ENCODE measurements at regions not wholly inside any gene's neighbourhood (a gene's known extent, or its start where the extent isn't known, plus 50 kb on each side); places are given as distances from the start of the nearest gene placed in this dataset.

- Mint-ChIP-seq H3K9me3 (no peaks in the 10 kb centered on the region), H3K4me1 (peaks cover 0 to 6% of the 10 kb centered on the region in 2 donors), H3K27me3 (ENCODE audit: low read depth in 2 of 2) (peaks cover 9 to 44% of the 10 kb centered on the region in 2 donors), H3K4me3 (no peak overlapping the region), H3K27ac (no peak overlapping the region), H3K36me3 (no peaks in the 10 kb centered on the region)
- intact Hi-C loops (cut with micrococcal nuclease): no loop called here
- no peaks in the 10 kb centered on the region for H3K27me3 ChIP-seq (ENCODE audit: control insufficient read depth, insufficient read depth, low read length)
- no peaks in the 10 kb centered on the region for H3K36me3 ChIP-seq (ENCODE audit: control insufficient read depth, insufficient read depth, low read length)
- TF ChIP-seq, protein P1, sequence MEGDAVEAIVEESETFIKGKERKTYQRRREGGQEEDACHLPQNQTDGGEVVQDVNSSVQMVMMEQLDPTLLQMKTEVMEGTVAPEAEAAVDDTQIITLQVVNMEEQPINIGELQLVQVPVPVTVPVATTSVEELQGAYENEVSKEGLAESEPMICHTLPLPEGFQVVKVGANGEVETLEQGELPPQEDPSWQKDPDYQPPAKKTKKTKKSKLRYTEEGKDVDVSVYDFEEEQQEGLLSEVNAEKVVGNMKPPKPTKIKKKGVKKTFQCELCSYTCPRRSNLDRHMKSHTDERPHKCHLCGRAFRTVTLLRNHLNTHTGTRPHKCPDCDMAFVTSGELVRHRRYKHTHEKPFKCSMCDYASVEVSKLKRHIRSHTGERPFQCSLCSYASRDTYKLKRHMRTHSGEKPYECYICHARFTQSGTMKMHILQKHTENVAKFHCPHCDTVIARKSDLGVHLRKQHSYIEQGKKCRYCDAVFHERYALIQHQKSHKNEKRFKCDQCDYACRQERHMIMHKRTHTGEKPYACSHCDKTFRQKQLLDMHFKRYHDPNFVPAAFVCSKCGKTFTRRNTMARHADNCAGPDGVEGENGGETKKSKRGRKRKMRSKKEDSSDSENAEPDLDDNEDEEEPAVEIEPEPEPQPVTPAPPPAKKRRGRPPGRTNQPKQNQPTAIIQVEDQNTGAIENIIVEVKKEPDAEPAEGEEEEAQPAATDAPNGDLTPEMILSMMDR (IDR thresholded peaks at IDR 0.05): no peak
- no peaks in the 10 kb centered on the region for H3K9me3 ChIP-seq (ENCODE audit: control insufficient read depth, insufficient read depth, low read length)
- DNase-seq: no peak
- H3K27ac ChIP-seq (ENCODE audit: low read length): no peak overlapping the region
- ATAC-seq: no peak
- H3K4me3 ChIP-seq (ENCODE audit: low read length): no peak overlapping the region
- 73% methylated on average over 1 of the region's 1 CpG for WGBS (ENCODE audit: insufficient coverage)
- no peaks in the 10 kb centered on the region for H3K4me1 ChIP-seq (ENCODE audit: control insufficient read depth, insufficient read depth, low read length)
Measured at GRCh38 chr6:20286968-20287565, 74.8 kb upstream of the MBOAT1 start.

- H3K4me1 Mint-ChIP-seq: peaks cover 0 to 6% of the 10 kb centered on the region in 2 donors
- H3K36me3 Mint-ChIP-seq: no peaks in the 10 kb centered on the region
- ATAC-seq: peak; percentile 82 to 98 (median 97)
- no peaks in the 10 kb centered on the region for H3K36me3 ChIP-seq (ENCODE audit: control insufficient read depth, insufficient read depth, low read length)
- peaks cover 0 to under 1% of the 10 kb centered on the region in 2 donors for H3K27me3 Mint-ChIP-seq (ENCODE audit: low read depth in 2 of 2)
- no peak overlapping the region for H3K27ac Mint-ChIP-seq
- H3K9me3 ChIP-seq (ENCODE audit: control insufficient read depth, insufficient read depth, low read length): no peaks in the 10 kb centered on the region
- no peaks in the 10 kb centered on the region for H3K4me1 ChIP-seq (ENCODE audit: control insufficient read depth, insufficient read depth, low read length)
- 23% methylated on average over 8 of the region's 10 CpGs for WGBS (ENCODE audit: insufficient coverage)
- peak; percentile 59 to 89 for DNase-seq
- H3K4me3 Mint-ChIP-seq: no peak overlapping the region
- intact Hi-C loops (cut with micrococcal nuclease): loop anchor here (1.0 to 10.0 kb wide), 4 partner anchors 110 to 1303 kb away; partner anchors contain the start of genes E2F3 and SOX4
- no peaks in the 10 kb centered on the region for H3K27me3 ChIP-seq (ENCODE audit: control insufficient read depth, insufficient read depth, low read length)
- H3K9me3 Mint-ChIP-seq: no peaks in the 10 kb centered on the region
- H3K27ac ChIP-seq (ENCODE audit: low read length): no peak overlapping the region
- H3K4me3 ChIP-seq (ENCODE audit: low read length): no peak overlapping the region
- TF ChIP-seq, protein P1 (IDR thresholded peaks at IDR 0.05): peak; percentile 97
Measured at GRCh38 chr6:20291764-20292580, 79.7 kb upstream of the MBOAT1 start.

GRCh38 chr6:20292905-20293304 is 80.6 kb upstream of the MBOAT1 start:
- Mint-ChIP-seq H3K27ac (no peak overlapping the region), H3K9me3 (no peaks in the 10 kb centered on the region), H3K4me3 (no peak overlapping the region), H3K36me3 (no peaks in the 10 kb centered on the region), H3K4me1 (peaks cover 0 to 6% of the 10 kb centered on the region in 2 donors), H3K27me3 (ENCODE audit: low read depth in 2 of 2) (no peaks in the 10 kb centered on the region)
- Histone ChIP-seq H3K27ac (ENCODE audit: low read length) (no peak overlapping the region), H3K9me3 (ENCODE audit: control insufficient read depth, insufficient read depth, low read length) (no peaks in the 10 kb centered on the region), H3K4me3 (ENCODE audit: low read length) (no peak overlapping the region), H3K27me3 (ENCODE audit: control insufficient read depth, insufficient read depth, low read length) (no peaks in the 10 kb centered on the region), H3K36me3 (ENCODE audit: control insufficient read depth, insufficient read depth, low read length) (no peaks in the 10 kb centered on the region), H3K4me1 (ENCODE audit: control insufficient read depth, insufficient read depth, low read length) (no peaks in the 10 kb centered on the region)
- intact Hi-C loops (cut with micrococcal nuclease): loop anchor here (5.0 to 10.0 kb wide), 2 partner anchors 109 to 1302 kb away; partner anchors contain the start of genes E2F3 and SOX4
- no peak for ATAC-seq
- peak in 1 of 2 donors; percentile 27 for DNase-seq
- WGBS (ENCODE audit: insufficient coverage): 86% methylated on average over 1 of the region's 2 CpGs
- TF ChIP-seq, protein P1 (IDR thresholded peaks at IDR 0.05): no peak
